ENCODE measurements at regions not wholly inside any gene's neighbourhood (a gene's known extent, or its start where the extent isn't known, plus 50 kb on each side); places are given as distances from the start of the nearest gene placed in this dataset.

DNA sequence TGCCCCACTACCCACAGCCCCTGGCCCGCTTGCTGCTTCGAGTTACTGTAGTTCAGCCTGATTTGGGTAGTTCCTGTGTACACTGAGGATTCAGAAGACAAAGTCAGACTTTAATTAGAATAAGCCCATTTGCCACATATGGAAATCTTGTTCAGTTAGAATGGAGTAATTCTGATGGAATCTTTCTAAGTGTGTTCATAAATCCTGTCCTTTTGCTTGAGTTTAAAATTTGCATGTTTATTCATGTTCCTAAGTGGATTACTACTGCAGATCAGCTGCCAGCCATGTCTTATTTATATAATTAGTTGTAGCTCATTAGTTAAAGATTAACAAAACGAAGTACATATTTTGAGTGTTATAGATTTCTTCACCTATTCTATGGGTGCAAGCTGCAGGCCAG lies 504.5 kb downstream of the PCNX1 start:
- TF ChIP-seq POLR2A (IDR thresholded peaks at IDR 0.05; ENCODE audit: extremely low read depth, insufficient read length) (no peak), CTCF (IDR thresholded peaks at IDR 0.05; ENCODE audit: low read depth, low read length) (no peak), MAX (IDR thresholded peaks at IDR 0.05; ENCODE audit: low read depth, low read length) (no peak)

Data from NB4 (cell line).